ENCODE measurements at regions not wholly inside any gene's neighbourhood (a gene's known extent, or its start where the extent isn't known, plus 50 kb on each side); places are given as distances from the start of the nearest gene placed in this dataset.

GRCh38 chr3:109921509-109921908 lies 584.2 kb upstream of the DPPA4 start:
- TF ChIP-seq CTCF (IDR thresholded peaks at IDR 0.05; ENCODE audit: insufficient read depth, low read length) (no peak), POLR2AphosphoS5 (IDR thresholded peaks at IDR 0.05; ENCODE audit: low read depth) (no peak)
